ENCODE measurements at regions not wholly inside any gene's neighbourhood (a gene's known extent, or its start where the extent isn't known, plus 50 kb on each side); places are given as distances from the start of the nearest gene placed in this dataset.

- no peak for TF ChIP-seq CTCF (IDR thresholded peaks at IDR 0.05)
Measured at GRCh38 chr1:14037101-14037847, 337.3 kb downstream of the PRDM2 start.

GRCh38 chr1:14039582-14040430, 339.8 kb downstream of the PRDM2 start:
- TF ChIP-seq CTCF (IDR thresholded peaks at IDR 0.05), result no peak

GRCh38 chr1:14049965-14050364, 350.0 kb downstream of the PRDM2 start:
- no peak for TF ChIP-seq CTCF (IDR thresholded peaks at IDR 0.05)

- TF ChIP-seq CTCF (IDR thresholded peaks at IDR 0.05), result no peak
Measured at GRCh38 chr1:14055442-14056223, 355.6 kb downstream of the PRDM2 start.

- no peak for TF ChIP-seq CTCF (IDR thresholded peaks at IDR 0.05)
Measured at GRCh38 chr1:14057640-14058039, 357.7 kb downstream of the PRDM2 start.

GRCh38 chr1:14061204-14061603, 361.2 kb downstream of the PRDM2 start:
- TF ChIP-seq CTCF (IDR thresholded peaks at IDR 0.05), result no peak

GRCh38 chr1:14061722-14062121, 361.7 kb downstream of the PRDM2 start:
- TF ChIP-seq CTCF (IDR thresholded peaks at IDR 0.05), result no peak

All from LNCAP (cell line).